ENCODE measurements at regions not wholly inside any gene's neighbourhood (a gene's known extent, or its start where the extent isn't known, plus 50 kb on each side); places are given as distances from the start of the nearest gene placed in this dataset.

GRCh38 chr22:23521441-23522113 lies 58.5 kb downstream of the IGLL1 start (continued):
- TF ChIP-seq, protein P1, sequence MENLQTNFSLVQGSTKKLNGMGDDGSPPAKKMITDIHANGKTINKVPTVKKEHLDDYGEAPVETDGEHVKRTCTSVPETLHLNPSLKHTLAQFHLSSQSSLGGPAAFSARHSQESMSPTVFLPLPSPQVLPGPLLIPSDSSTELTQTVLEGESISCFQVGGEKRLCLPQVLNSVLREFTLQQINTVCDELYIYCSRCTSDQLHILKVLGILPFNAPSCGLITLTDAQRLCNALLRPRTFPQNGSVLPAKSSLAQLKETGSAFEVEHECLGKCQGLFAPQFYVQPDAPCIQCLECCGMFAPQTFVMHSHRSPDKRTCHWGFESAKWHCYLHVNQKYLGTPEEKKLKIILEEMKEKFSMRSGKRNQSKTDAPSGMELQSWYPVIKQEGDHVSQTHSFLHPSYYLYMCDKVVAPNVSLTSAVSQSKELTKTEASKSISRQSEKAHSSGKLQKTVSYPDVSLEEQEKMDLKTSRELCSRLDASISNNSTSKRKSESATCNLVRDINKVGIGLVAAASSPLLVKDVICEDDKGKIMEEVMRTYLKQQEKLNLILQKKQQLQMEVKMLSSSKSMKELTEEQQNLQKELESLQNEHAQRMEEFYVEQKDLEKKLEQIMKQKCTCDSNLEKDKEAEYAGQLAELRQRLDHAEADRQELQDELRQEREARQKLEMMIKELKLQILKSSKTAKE (CRISPR knock-in tag; IDR thresholded peaks at IDR 0.05; ENCODE audit: borderline replicate concordance), result peak; percentile 95
- TF ChIP-seq CHCHD3 (CRISPR knock-in tag; IDR thresholded peaks at IDR 0.05) (0 out of 2 replicates have a peak, but pooled peaks have one; percentile 62), MIXL1 (CRISPR knock-in tag; IDR thresholded peaks at IDR 0.05) (0 out of 2 replicates have a peak, but pooled peaks have one; percentile 47), ZNF546 (CRISPR knock-in tag; conservative IDR thresholded peaks at IDR 0.05) (no peak), CCDC6 (CRISPR knock-in tag; IDR thresholded peaks at IDR 0.05) (no peak; the same call in 1 of the 2 replicates), KDM6A (CRISPR knock-in tag; IDR thresholded peaks at IDR 0.05; ENCODE audit: low read depth) (peak; percentile 80), MAZ (IDR thresholded peaks at IDR 0.05; ENCODE audit: borderline replicate concordance, low read depth, low read length) (peak; percentile 86), MAZ (CRISPR knock-in tag; IDR thresholded peaks at IDR 0.05; ENCODE audit: low read depth) (peak; percentile 81; the same call in 1 of the 2 replicates), HOXD1 (CRISPR knock-in tag; IDR thresholded peaks at IDR 0.05) (no peak; the same call in 1 of the 2 replicates), ZNF318 (CRISPR knock-in tag; IDR thresholded peaks at IDR 0.05) (no peak), GABPA (IDR thresholded peaks at IDR 0.05; ENCODE audit: low read depth, low read length) (no peak), GABPA (CRISPR knock-in tag; IDR thresholded peaks at IDR 0.05; ENCODE audit: low read depth) (peak; percentile 14; the same call in 1 of the 2 replicates), ZNF281 (CRISPR knock-in tag; IDR thresholded peaks at IDR 0.05; ENCODE audit: borderline replicate concordance) (peak; percentile 98), EHMT2 (IDR thresholded peaks at IDR 0.05; ENCODE audit: borderline replicate concordance, low read depth, low read length) (no peak), EP300 (IDR thresholded peaks at IDR 0.05; ENCODE audit: low read depth in 2 of 2, low read length in 2 of 2) (peak; percentile 97 to 98), EP300 (CRISPR knock-in tag; IDR thresholded peaks at IDR 0.05; ENCODE audit: borderline replicate concordance) (peak; percentile 93), ZNF629 (CRISPR knock-in tag; conservative IDR thresholded peaks at IDR 0.05) (no peak; the same call in 1 of the 2 replicates)
